ENCODE measurements at regions not wholly inside any gene's neighbourhood (a gene's known extent, or its start where the extent isn't known, plus 50 kb on each side); places are given as distances from the start of the nearest gene placed in this dataset.
"Not testable (repeated sequence)": the region's sequence is repeated elsewhere in the genome, so short reads cannot be mapped to it uniquely, and the experiment has no call there.

GRCh38 chr10:21036757-21037156 is 139.6 kb upstream of the NEBL start:
- Histone ChIP-seq H3K4me1 (ENCODE audit: control insufficient read depth in 1 of 2, insufficient read depth in 2 of 2, low read length in 2 of 2) (peaks cover 0 to 1% of the 10 kb centered on the region in 2 donors), H3K27ac (ENCODE audit: low read depth in 1 of 2, low read length in 2 of 2) (no peak overlapping the region), H3K4me3 (ENCODE audit: low read length in 2 of 2) (no peak overlapping the region), H3K36me3 (ENCODE audit: control insufficient read depth in 1 of 2, insufficient read depth in 2 of 2, low read length in 1 of 2) (no peaks in the 10 kb centered on the region), H3K9me3 (ENCODE audit: control insufficient read depth, low read length) (no peaks in the 10 kb centered on the region), H3K27me3 (ENCODE audit: control insufficient read depth in 1 of 2, insufficient read depth in 2 of 2, low read length in 1 of 2) (no peaks in the 10 kb centered on the region)
- ATAC-seq (ENCODE audit: low FRiP score) (no peak), DNase-seq (no peak)
- 74 to 76% methylated on average over 5 of the region's 5 CpGs for WGBS, 2 donors
- intact Hi-C loops (cut with DNase I) = no loop called here

- H3K36me3 ChIP-seq (ENCODE audit: control insufficient read depth in 1 of 2, insufficient read depth in 2 of 2, low read length in 1 of 2); H3K4me3 ChIP-seq (ENCODE audit: low read length in 2 of 2); ATAC-seq (ENCODE audit: low FRiP score); H3K27ac ChIP-seq (ENCODE audit: low read depth in 1 of 2, low read length in 2 of 2); H3K27me3 ChIP-seq (ENCODE audit: control insufficient read depth in 1 of 2, insufficient read depth in 2 of 2, low read length in 1 of 2); H3K9me3 ChIP-seq (ENCODE audit: control insufficient read depth, low read length); DNase-seq; H3K4me1 ChIP-seq (ENCODE audit: control insufficient read depth in 1 of 2, insufficient read depth in 2 of 2, low read length in 2 of 2); intact Hi-C loops (cut with DNase I): not testable (repeated sequence)
- 98 to 99% methylated on average over 3 of the region's 3 CpGs for WGBS, 2 donors
Measured at GRCh38 chr10:21034770-21035169, 137.7 kb upstream of the NEBL start.

- ATAC-seq (ENCODE audit: low FRiP score) (no peak), DNase-seq (no peak)
- peaks cover 0 to 1% of the 10 kb centered on the region in 2 donors for H3K4me1 ChIP-seq (ENCODE audit: control insufficient read depth in 1 of 2, insufficient read depth in 2 of 2, low read length in 2 of 2)
- no peaks in the 10 kb centered on the region for H3K36me3 ChIP-seq (ENCODE audit: control insufficient read depth in 1 of 2, insufficient read depth in 2 of 2, low read length in 1 of 2)
- H3K27ac ChIP-seq (ENCODE audit: low read depth in 1 of 2, low read length in 2 of 2) = no peak overlapping the region
- H3K4me3 ChIP-seq (ENCODE audit: low read length in 2 of 2) = no peak overlapping the region
- intact Hi-C loops (cut with DNase I) = no loop called here
- 61 to 83% methylated on average over 2 of the region's 2 CpGs for WGBS, 2 donors
- H3K27me3 ChIP-seq (ENCODE audit: control insufficient read depth in 1 of 2, insufficient read depth in 2 of 2, low read length in 1 of 2) = no peaks in the 10 kb centered on the region
- H3K9me3 ChIP-seq (ENCODE audit: control insufficient read depth, low read length) = peaks cover 2% of the 10 kb centered on the region
Measured at GRCh38 chr10:21034241-21034640, 137.1 kb upstream of the NEBL start.

- Histone ChIP-seq H3K27ac (ENCODE audit: low read depth in 1 of 2, low read length in 2 of 2) (no peak overlapping the region), H3K9me3 (ENCODE audit: control insufficient read depth, low read length) (peaks cover 2% of the 10 kb centered on the region), H3K4me1 (ENCODE audit: control insufficient read depth in 1 of 2, insufficient read depth in 2 of 2, low read length in 2 of 2) (peaks cover 0 to 1% of the 10 kb centered on the region in 2 donors), H3K4me3 (ENCODE audit: low read length in 2 of 2) (no peak overlapping the region), H3K36me3 (ENCODE audit: control insufficient read depth in 1 of 2, insufficient read depth in 2 of 2, low read length in 1 of 2) (no peaks in the 10 kb centered on the region), H3K27me3 (ENCODE audit: control insufficient read depth in 1 of 2, insufficient read depth in 2 of 2, low read length in 1 of 2) (no peaks in the 10 kb centered on the region)
- DNase-seq = no peak
- WGBS, 2 donors = 58 to 62% methylated on average over 12 of the region's 12 CpGs
- ATAC-seq (ENCODE audit: low FRiP score) = no peak
- intact Hi-C loops (cut with DNase I) = no loop called here
Measured at GRCh38 chr10:21032587-21033319, 135.6 kb upstream of the NEBL start.

- no peak for ATAC-seq (ENCODE audit: low FRiP score)
- 85 to 87% methylated on average over 7 of the region's 7 CpGs for WGBS, 2 donors
Measured at GRCh38 chr10:21031232-21031795, 134.2 kb upstream of the NEBL start.

GRCh38 chr10:21030091-21030490 is 133.0 kb upstream of the NEBL start:
- Histone ChIP-seq H3K4me3 (ENCODE audit: low read length in 2 of 2) (no peak overlapping the region), H3K27me3 (ENCODE audit: control insufficient read depth in 1 of 2, insufficient read depth in 2 of 2, low read length in 1 of 2) (no peaks in the 10 kb centered on the region), H3K4me1 (ENCODE audit: control insufficient read depth in 1 of 2, insufficient read depth in 2 of 2, low read length in 2 of 2) (no peaks in the 10 kb centered on the region), H3K9me3 (ENCODE audit: control insufficient read depth, low read length) (peaks cover 2% of the 10 kb centered on the region), H3K36me3 (ENCODE audit: control insufficient read depth in 1 of 2, insufficient read depth in 2 of 2, low read length in 1 of 2) (no peaks in the 10 kb centered on the region), H3K27ac (ENCODE audit: low read depth in 1 of 2, low read length in 2 of 2) (no peak overlapping the region)
- 83% methylated on average over 10 of the region's 10 CpGs for WGBS, 2 donors
- intact Hi-C loops (cut with DNase I) = no loop called here
- ATAC-seq (ENCODE audit: low FRiP score) = no peak
- no peak for DNase-seq

More at GRCh38 chr10:21031232-21031795, 134.2 kb upstream of the NEBL start:
- Histone ChIP-seq H3K9me3 (ENCODE audit: control insufficient read depth, low read length) (peaks cover 2% of the 10 kb centered on the region), H3K27me3 (ENCODE audit: control insufficient read depth in 1 of 2, insufficient read depth in 2 of 2, low read length in 1 of 2) (no peaks in the 10 kb centered on the region), H3K27ac (ENCODE audit: low read depth in 1 of 2, low read length in 2 of 2) (no peak overlapping the region), H3K36me3 (ENCODE audit: control insufficient read depth in 1 of 2, insufficient read depth in 2 of 2, low read length in 1 of 2) (no peaks in the 10 kb centered on the region), H3K4me1 (ENCODE audit: control insufficient read depth in 1 of 2, insufficient read depth in 2 of 2, low read length in 2 of 2) (no peaks in the 10 kb centered on the region), H3K4me3 (ENCODE audit: low read length in 2 of 2) (no peak overlapping the region)
- no peak for DNase-seq
- intact Hi-C loops (cut with DNase I) = no loop called here

GRCh38 chr10:21022821-21023220 is 125.7 kb upstream of the NEBL start:
- ATAC-seq (ENCODE audit: low FRiP score) (no peak), DNase-seq (no peak)
- Histone ChIP-seq H3K4me3 (ENCODE audit: low read length in 2 of 2) (peak overlapping the region in 1 of 2 donors; percentile 22), H3K36me3 (ENCODE audit: control insufficient read depth in 1 of 2, insufficient read depth in 2 of 2, low read length in 1 of 2) (no peaks in the 10 kb centered on the region), H3K9me3 (ENCODE audit: control insufficient read depth, low read length) (no peaks in the 10 kb centered on the region), H3K4me1 (ENCODE audit: control insufficient read depth in 1 of 2, insufficient read depth in 2 of 2, low read length in 2 of 2) (no peaks in the 10 kb centered on the region), H3K27me3 (ENCODE audit: control insufficient read depth in 1 of 2, insufficient read depth in 2 of 2, low read length in 1 of 2) (no peaks in the 10 kb centered on the region), H3K27ac (ENCODE audit: low read depth in 1 of 2, low read length in 2 of 2) (no peak overlapping the region)
- WGBS, 2 donors = 80 to 81% methylated on average over 3 of the region's 3 CpGs
- intact Hi-C loops (cut with DNase I) = no loop called here

- WGBS, 2 donors = 66 to 70% methylated on average over 15 of the region's 15 CpGs
- no peaks in the 10 kb centered on the region for H3K4me1 ChIP-seq (ENCODE audit: control insufficient read depth in 1 of 2, insufficient read depth in 2 of 2, low read length in 2 of 2)
- H3K27ac ChIP-seq (ENCODE audit: low read depth in 1 of 2, low read length in 2 of 2) = no peak overlapping the region
- ATAC-seq (ENCODE audit: low FRiP score) = no peak
- no peaks in the 10 kb centered on the region for H3K36me3 ChIP-seq (ENCODE audit: control insufficient read depth in 1 of 2, insufficient read depth in 2 of 2, low read length in 1 of 2)
- intact Hi-C loops (cut with DNase I) = no loop called here
- H3K4me3 ChIP-seq (ENCODE audit: low read length in 2 of 2) = no peak overlapping the region
- H3K9me3 ChIP-seq (ENCODE audit: control insufficient read depth, low read length) = no peaks in the 10 kb centered on the region
- no peaks in the 10 kb centered on the region for H3K27me3 ChIP-seq (ENCODE audit: control insufficient read depth in 1 of 2, insufficient read depth in 2 of 2, low read length in 1 of 2)
- no peak for DNase-seq
Measured at GRCh38 chr10:21021843-21022594, 124.9 kb upstream of the NEBL start.
